Stimulated activated CD4-positive, alpha-beta T cell treated with anti-CD3 and anti-CD28 coated beads, Interleukin-1b, Interleukin-23, amount 100 ng/mL, for 24 hours (primary cell): ENCODE measurements at regions not wholly inside any gene's neighbourhood (a gene's known extent, or its start where the extent isn't known, plus 50 kb on each side); places are given as distances from the start of the nearest gene placed in this dataset.
"Not testable (repeated sequence)": the region's sequence is repeated elsewhere in the genome, so short reads cannot be mapped to it uniquely, and the experiment has no call there.

ENCODE experiments used
- DNase-seq, 4 experiments: peaks; one replicate each; pipeline ENCODE4 v3.0.0-alpha.2; 2020; ENCODE audit warnings: low read depth in 4 of 4, low spot score in 1 of 4

DNA sequence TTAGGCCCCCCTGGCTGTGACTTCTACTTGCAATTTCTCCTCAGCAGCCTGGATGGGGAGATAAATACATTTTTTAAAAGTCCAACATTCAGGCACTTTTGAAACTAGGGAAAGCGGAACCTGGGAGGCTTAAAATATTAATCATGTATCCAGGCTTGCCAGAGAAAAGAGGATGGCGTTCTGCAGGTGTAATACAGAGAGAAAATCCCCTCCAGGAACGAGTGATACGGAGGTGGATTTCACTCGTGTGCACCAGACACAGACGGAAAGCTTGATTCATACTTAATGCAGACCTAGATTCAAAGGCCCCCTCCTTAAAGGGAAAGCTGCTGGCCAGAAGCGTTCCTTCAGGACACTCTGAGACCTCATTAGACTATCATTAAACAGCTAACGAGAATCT is 354.0 kb upstream of the BOD1L1 start:
- no peak for DNase-seq

DNA sequence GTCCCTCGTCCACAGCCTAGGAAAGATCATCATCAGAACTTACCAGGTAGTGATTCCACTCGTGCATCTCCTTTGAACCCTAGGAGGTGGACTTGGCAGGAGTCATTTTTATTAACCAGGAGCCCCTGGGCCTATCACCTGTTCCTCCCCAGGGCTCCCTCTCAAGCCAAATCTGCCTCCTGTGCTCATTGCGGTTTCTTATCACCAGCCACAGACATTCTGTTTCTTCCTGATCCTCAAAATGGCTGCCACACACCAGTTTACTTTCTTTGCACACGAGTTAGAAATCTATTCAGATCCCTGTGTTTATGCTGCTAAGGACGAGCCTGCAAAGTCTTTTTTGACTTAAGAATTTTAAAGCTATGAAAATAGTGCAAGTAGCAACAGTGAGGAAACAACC is 354.5 kb upstream of the BOD1L1 start:
- DNase-seq: no peak

GRCh38 chr4:13983189-13983790 is 355.8 kb upstream of the BOD1L1 start:
- DNase-seq: no peak

GRCh38 chr4:13984991-13985800 is 357.7 kb upstream of the BOD1L1 start:
- no peak for DNase-seq

DNA sequence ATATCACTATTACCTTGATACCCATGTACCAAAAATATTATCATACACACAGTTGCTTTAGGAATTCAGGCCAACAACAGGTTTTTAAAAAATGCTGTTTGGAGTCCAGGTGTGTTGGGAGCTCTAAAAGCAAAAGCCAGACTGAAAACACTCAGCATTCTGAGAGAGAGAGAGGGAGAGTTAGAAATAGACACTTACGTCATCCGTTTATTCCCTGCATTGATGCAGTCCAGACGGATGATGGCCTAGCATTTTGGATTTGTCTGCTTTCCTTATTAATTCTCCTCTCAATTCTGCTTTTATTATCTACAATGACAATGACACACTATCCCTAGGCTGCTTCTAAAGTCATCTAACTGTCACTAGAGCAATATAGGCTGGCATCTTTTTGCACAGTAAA is 358.3 kb upstream of the BOD1L1 start:
- no peak for DNase-seq

GRCh38 chr4:13986548-13986947 is 359.0 kb upstream of the BOD1L1 start:
- no peak for DNase-seq

GRCh38 chr4:13988353-13989305 is 361.1 kb upstream of the BOD1L1 start:
- no peak for DNase-seq

DNA sequence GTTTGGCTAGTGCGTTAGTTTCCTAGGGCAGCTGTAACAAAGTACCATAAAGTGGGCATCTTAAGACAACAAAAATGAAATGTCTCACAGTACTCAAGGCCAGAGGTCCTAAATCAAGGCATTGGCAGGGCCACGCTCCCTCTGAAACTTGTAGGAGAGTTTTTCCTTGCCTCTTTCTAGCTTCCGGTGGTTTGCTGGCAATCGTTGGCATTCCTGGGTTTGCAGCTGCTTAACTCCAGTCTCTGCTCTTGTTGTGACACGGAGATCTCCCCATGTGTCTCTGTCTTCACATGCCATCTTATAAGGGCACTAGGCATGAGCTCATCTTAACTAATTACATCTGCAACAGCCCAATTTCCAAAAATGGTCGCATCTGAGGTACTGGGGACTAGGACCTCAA is 362.0 kb upstream of the BOD1L1 start:
- no peak for DNase-seq

DNA sequence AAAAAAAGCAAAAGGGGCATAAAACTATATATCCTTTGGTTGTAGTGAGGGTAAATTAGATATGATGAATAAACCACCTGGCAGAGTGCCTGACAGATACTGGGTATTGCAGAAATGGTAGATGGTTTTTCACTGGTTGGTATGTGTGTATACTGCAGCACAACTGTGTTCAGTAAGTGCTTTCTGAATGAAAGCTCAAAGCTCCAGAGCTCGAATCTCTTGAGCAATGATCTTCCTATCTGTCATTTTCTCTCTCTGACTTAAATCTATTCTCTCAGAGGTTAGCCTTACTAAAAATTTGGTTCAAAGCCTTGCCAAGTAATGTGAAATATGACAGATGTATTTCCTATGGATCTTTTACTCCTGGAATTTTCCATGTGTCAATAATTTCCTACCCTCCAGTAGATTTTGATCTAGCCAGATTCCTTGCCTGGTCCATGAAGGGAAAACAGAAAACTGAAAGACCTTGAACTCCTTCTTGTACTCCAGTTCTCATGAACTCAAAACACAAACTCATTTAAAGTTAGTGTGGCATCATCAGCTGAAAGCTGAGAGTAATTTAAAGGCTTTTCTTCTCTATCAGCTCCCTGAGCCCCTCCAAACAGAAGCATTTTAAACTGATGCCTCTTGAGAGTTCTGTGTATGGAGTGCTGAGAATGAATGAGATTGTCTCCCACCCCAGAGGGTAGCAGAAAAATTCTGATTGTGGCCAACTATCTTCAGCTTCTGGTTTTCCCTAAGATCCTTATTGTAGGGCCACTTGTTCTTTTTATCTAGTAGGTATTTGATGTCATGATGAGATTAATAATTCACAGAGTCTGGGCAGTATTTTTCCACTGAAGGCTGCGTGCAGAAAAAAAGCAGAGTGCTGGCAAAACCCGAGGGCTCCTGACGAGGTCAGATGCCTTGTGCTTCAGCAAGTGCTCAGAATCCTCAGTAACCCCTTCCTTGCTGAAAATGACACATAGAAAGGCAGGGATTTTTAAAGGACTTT is 363.4 kb upstream of the BOD1L1 start:
- no peak for DNase-seq

DNA sequence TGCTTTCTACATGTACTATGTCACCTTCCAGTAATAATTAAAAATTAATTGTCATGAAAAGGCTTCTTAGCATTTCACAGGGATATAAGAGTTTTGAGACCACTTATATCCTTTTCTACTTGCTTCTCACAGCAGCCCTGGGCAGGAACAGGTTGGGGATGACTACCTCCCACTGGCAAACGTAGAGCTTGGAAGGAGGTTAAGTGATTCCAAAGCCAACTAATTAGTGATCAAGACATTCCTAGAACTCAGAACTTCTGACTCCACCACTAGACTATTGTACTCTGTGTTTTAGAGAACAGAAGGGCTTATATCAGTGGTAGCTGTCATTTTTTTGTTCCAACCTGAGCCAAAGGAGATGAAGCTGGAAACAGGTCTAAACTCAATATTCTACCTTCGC is 364.5 kb upstream of the BOD1L1 start:
- no peak for DNase-seq

GRCh38 chr4:13992975-13993520 is 365.5 kb upstream of the BOD1L1 start:
- no peak for DNase-seq

- no peak for DNase-seq
Measured at GRCh38 chr4:13994016-13994415, 366.5 kb upstream of the BOD1L1 start.

- no peak for DNase-seq
Measured at GRCh38 chr4:13998850-13999445, 371.4 kb upstream of the BOD1L1 start.

DNA sequence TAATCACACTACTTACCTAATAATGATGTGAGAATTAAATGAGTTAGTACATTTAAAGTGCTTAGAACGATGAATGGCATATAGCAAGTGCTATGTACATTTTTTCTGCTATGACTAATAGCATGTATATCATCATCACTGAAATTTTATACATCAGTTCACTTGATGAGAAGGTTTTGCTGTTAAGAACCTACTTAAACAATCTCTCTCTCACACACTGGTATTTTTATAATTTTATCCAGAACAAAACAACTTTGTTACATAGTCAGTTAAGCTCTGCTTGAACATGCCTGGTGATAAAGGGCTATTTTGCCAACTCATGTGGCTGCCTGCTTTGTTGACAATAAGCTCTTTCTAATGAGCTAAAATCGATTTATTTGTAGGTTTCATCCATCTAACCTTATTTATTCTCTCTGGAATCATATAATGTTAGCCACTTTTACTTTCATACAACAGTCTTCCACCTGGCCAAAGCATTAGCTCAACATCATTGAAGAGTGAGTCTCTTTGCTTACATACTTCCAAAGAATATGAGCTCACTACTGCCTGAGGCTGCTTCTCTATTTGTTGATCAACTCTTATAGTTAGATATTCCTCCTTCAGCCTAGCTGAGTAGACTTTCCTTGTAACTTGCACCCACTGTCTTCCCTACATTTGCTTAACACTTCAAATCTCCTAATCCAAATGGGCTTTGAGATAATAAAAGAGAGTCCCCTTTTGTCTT is 372.7 kb upstream of the BOD1L1 start:
- DNase-seq: no peak

- not testable (repeated sequence) for DNase-seq
Measured at GRCh38 chr4:14002331-14002730, 374.8 kb upstream of the BOD1L1 start.

DNA sequence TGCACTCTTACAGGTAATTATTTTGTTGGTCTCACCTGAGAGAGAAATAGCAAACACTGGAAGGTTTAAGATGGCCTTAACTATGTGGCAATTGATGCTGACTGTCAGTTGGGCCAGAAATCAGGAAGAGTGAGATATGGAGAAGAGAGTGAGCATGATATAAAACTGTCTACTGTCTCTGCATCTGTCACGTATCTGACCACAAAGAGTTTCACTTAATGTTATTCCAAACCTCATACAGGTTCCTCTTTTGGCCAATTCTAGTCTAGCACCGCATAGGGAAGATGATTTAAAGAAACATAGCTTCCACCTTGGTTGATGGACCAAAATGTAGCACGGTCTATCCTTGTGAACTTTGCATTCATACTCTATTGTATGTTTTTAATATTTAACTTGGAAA is 381.0 kb upstream of the BOD1L1 start:
- no peak for DNase-seq

GRCh38 chr4:14018191-14018853 is 390.8 kb upstream of the BOD1L1 start:
- DNase-seq: no peak

GRCh38 chr4:14022456-14022855 is 394.9 kb upstream of the BOD1L1 start:
- DNase-seq: no peak

DNA sequence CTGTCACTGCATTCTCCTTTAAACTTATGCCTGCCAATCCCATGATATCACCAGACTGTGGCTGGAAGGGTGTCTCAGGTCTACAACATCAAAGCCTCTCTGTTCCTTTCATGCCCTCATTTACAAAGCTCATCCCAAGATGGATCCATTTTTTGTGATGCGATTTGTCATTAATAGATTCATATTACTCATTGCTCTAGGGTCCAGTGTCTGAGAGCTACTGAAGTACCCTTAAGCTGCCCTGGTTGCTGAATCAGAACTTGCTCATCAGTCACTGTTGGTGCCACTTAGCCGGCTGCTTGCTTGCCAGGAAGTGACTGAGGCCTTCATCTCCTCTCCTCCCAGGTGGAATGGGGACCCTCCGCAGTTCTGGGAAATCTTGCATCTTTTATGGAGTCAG is 395.5 kb upstream of the BOD1L1 start:
- no peak for DNase-seq
